ENCODE measurements at regions not wholly inside any gene's neighbourhood (a gene's known extent, or its start where the extent isn't known, plus 50 kb on each side); places are given as distances from the start of the nearest gene placed in this dataset.
"Not testable (repeated sequence)": the region's sequence is repeated elsewhere in the genome, so short reads cannot be mapped to it uniquely, and the experiment has no call there.

- H3K9me3 Mint-ChIP-seq, result peaks cover 6% of the 10 kb centered on the region
- no peak overlapping the region for H3K4me3 Mint-ChIP-seq
- H3K27ac Mint-ChIP-seq, result no peak overlapping the region
- DNase-seq (ENCODE audit: low spot score in 2 of 2), result no peak
- H3K36me3 Mint-ChIP-seq, result no peaks in the 10 kb centered on the region
- no peak for ATAC-seq
- no peaks in the 10 kb centered on the region for H3K4me1 Mint-ChIP-seq
Observed at GRCh38 chr5:167857321-167857720, 434.1 kb upstream of the WWC1 start.

- H3K27ac Mint-ChIP-seq, result not testable (repeated sequence)
Observed at GRCh38 chr5:167858186-167858855, 433.1 kb upstream of the WWC1 start.

GRCh38 chr5:167861129-167861927, 430.1 kb upstream of the WWC1 start:
- no peak overlapping the region for H3K27ac Mint-ChIP-seq
- peaks cover 2% of the 10 kb centered on the region for H3K9me3 Mint-ChIP-seq
- no peaks in the 10 kb centered on the region for H3K4me1 Mint-ChIP-seq
- DNase-seq (ENCODE audit: low spot score in 2 of 2) (no peak), ATAC-seq (no peak)
- no peaks in the 10 kb centered on the region for H3K36me3 Mint-ChIP-seq
- H3K4me3 Mint-ChIP-seq, result no peak overlapping the region

More at GRCh38 chr5:167858186-167858855, 433.1 kb upstream of the WWC1 start:
- H3K9me3 Mint-ChIP-seq; ATAC-seq; H3K4me1 Mint-ChIP-seq; H3K36me3 Mint-ChIP-seq; DNase-seq (ENCODE audit: low spot score in 2 of 2); H3K4me3 Mint-ChIP-seq: not testable (repeated sequence)

- DNase-seq (ENCODE audit: low spot score in 2 of 2) (no peak), ATAC-seq (no peak)
- H3K36me3 Mint-ChIP-seq, result no peaks in the 10 kb centered on the region
- H3K9me3 Mint-ChIP-seq, result peaks cover 2% of the 10 kb centered on the region
- H3K4me3 Mint-ChIP-seq, result no peak overlapping the region
- no peaks in the 10 kb centered on the region for H3K4me1 Mint-ChIP-seq
- H3K27ac Mint-ChIP-seq, result no peak overlapping the region
Observed at GRCh38 chr5:167861928-167862426, 429.5 kb upstream of the WWC1 start.

- Mint-ChIP-seq H3K4me1 (no peaks in the 10 kb centered on the region), H3K9me3 (peaks cover 3% of the 10 kb centered on the region), H3K27ac (no peak overlapping the region), H3K36me3 (no peaks in the 10 kb centered on the region), H3K4me3 (no peak overlapping the region)
- DNase-seq (ENCODE audit: low spot score in 2 of 2) (no peak), ATAC-seq (no peak)
Observed at GRCh38 chr5:167863883-167864282, 427.6 kb upstream of the WWC1 start.

GRCh38 chr5:167864801-167865200, 426.6 kb upstream of the WWC1 start:
- Mint-ChIP-seq H3K4me1 (no peaks in the 10 kb centered on the region), H3K36me3 (no peaks in the 10 kb centered on the region), H3K4me3 (no peak overlapping the region), H3K27ac (no peak overlapping the region), H3K9me3 (peaks cover 4% of the 10 kb centered on the region)
- no peak for DNase-seq (ENCODE audit: low spot score in 2 of 2)
- no peak for ATAC-seq

- no peak overlapping the region for H3K4me3 Mint-ChIP-seq
Observed at GRCh38 chr5:167866797-167867196, 424.6 kb upstream of the WWC1 start.

GRCh38 chr5:167867281-167867680, 424.2 kb upstream of the WWC1 start:
- H3K36me3 Mint-ChIP-seq, result no peaks in the 10 kb centered on the region
- ATAC-seq, result no peak
- no peak for DNase-seq (ENCODE audit: low spot score in 2 of 2)
- H3K4me1 Mint-ChIP-seq, result no peaks in the 10 kb centered on the region
- no peak overlapping the region for H3K4me3 Mint-ChIP-seq
- no peak overlapping the region for H3K27ac Mint-ChIP-seq
- peaks cover 6% of the 10 kb centered on the region for H3K9me3 Mint-ChIP-seq

More at GRCh38 chr5:167866797-167867196, 424.6 kb upstream of the WWC1 start:
- Mint-ChIP-seq H3K4me1 (no peaks in the 10 kb centered on the region), H3K27ac (no peak overlapping the region), H3K9me3 (peaks cover 2% of the 10 kb centered on the region), H3K36me3 (no peaks in the 10 kb centered on the region)
- ATAC-seq, result no peak
- no peak for DNase-seq (ENCODE audit: low spot score in 2 of 2)

- Mint-ChIP-seq H3K27ac (no peak overlapping the region), H3K4me1 (no peaks in the 10 kb centered on the region), H3K4me3 (no peak overlapping the region), H3K9me3 (peaks cover 10% of the 10 kb centered on the region), H3K36me3 (no peaks in the 10 kb centered on the region)
- no peak for DNase-seq (ENCODE audit: low spot score in 2 of 2)
- ATAC-seq, result no peak
Observed at GRCh38 chr5:167869125-167869524, 422.3 kb upstream of the WWC1 start.

GRCh38 chr5:167870055-167870454, 421.4 kb upstream of the WWC1 start:
- H3K4me3 Mint-ChIP-seq, result no peak overlapping the region
- peaks cover 12% of the 10 kb centered on the region for H3K9me3 Mint-ChIP-seq
- no peaks in the 10 kb centered on the region for H3K36me3 Mint-ChIP-seq
- ATAC-seq (no peak), DNase-seq (ENCODE audit: low spot score in 2 of 2) (no peak)
- H3K27ac Mint-ChIP-seq, result no peak overlapping the region
- no peaks in the 10 kb centered on the region for H3K4me1 Mint-ChIP-seq

- Mint-ChIP-seq H3K4me3 (no peak overlapping the region), H3K4me1 (no peaks in the 10 kb centered on the region), H3K36me3 (no peaks in the 10 kb centered on the region), H3K27ac (no peak overlapping the region), H3K9me3 (peaks cover 16% of the 10 kb centered on the region)
- no peak for DNase-seq (ENCODE audit: low spot score in 2 of 2)
- no peak for ATAC-seq
Observed at GRCh38 chr5:167871091-167871490, 420.4 kb upstream of the WWC1 start.

- Mint-ChIP-seq H3K4me1 (no peaks in the 10 kb centered on the region), H3K27ac (no peak overlapping the region), H3K36me3 (no peaks in the 10 kb centered on the region), H3K9me3 (peaks cover 16% of the 10 kb centered on the region), H3K4me3 (no peak overlapping the region)
- ATAC-seq (no peak), DNase-seq (ENCODE audit: low spot score in 2 of 2) (no peak)
Observed at GRCh38 chr5:167872791-167873190, 418.7 kb upstream of the WWC1 start.

- Mint-ChIP-seq H3K27ac (no peak overlapping the region), H3K9me3 (peaks cover 11% of the 10 kb centered on the region), H3K36me3 (no peaks in the 10 kb centered on the region), H3K4me1 (no peaks in the 10 kb centered on the region), H3K4me3 (no peak overlapping the region)
- ATAC-seq, result no peak
- no peak for DNase-seq (ENCODE audit: low spot score in 2 of 2)
Observed at GRCh38 chr5:167877114-167877722, 414.2 kb upstream of the WWC1 start.

GRCh38 chr5:167877924-167878323, 413.5 kb upstream of the WWC1 start:
- no peak for ATAC-seq
- H3K9me3 Mint-ChIP-seq, result peaks cover 12% of the 10 kb centered on the region

GRCh38 chr5:167880420-167880819, 411.0 kb upstream of the WWC1 start:
- ATAC-seq (no peak), DNase-seq (ENCODE audit: low spot score in 2 of 2) (no peak)
- Mint-ChIP-seq H3K9me3 (peaks cover 2% of the 10 kb centered on the region), H3K4me3 (no peak overlapping the region), H3K36me3 (no peaks in the 10 kb centered on the region), H3K4me1 (no peaks in the 10 kb centered on the region), H3K27ac (no peak overlapping the region)

More at GRCh38 chr5:167877924-167878323, 413.5 kb upstream of the WWC1 start:
- no peak for DNase-seq (ENCODE audit: low spot score in 2 of 2)
- Mint-ChIP-seq H3K4me1 (no peaks in the 10 kb centered on the region), H3K27ac (no peak overlapping the region), H3K4me3 (no peak overlapping the region), H3K36me3 (no peaks in the 10 kb centered on the region)
